GM21576 (cell line): ENCODE measurements at regions not wholly inside any gene's neighbourhood (a gene's known extent, or its start where the extent isn't known, plus 50 kb on each side); places are given as distances from the start of the nearest gene placed in this dataset.
"Not testable (repeated sequence)": the region's sequence is repeated elsewhere in the genome, so short reads cannot be mapped to it uniquely, and the experiment has no call there.

Source experiments
- ATAC-seq: cut with Tn5 transposase; IDR thresholded peaks from one replicate; pipeline ENCODE4 v1.9.1; 2021; ENCODE audit warnings: mild to moderate bottlenecking, moderate library complexity; ENCODE audit not compliant: unreplicated experiment

DNA sequence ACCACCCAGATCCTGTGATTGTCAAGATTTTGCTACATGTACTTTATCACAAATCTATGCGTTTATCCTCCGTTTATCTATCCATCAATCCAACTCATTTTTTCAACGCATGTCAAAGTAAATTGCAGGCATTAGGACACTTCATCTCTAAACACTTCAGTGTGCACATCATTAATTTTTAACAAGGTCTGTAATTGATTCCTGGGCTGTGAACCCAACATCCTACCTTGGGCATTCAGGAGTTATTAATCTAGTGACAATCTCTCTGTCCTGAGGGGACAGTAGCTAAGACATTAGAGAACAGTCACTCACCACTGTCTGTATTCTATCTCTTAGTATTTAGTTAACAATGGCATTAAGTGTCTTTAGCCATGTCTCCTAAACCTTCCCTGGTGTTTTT, 264.7 kb downstream of the SOX9 start:
- no peak for ATAC-seq

- ATAC-seq = not testable (repeated sequence)
These were observed 265.4 kb downstream of the SOX9 start for GRCh38 chr17:72386173-72386572.

GRCh38 chr17:72386619-72387237, 265.9 kb downstream of the SOX9 start:
- no peak for ATAC-seq

- no peak for ATAC-seq
These were observed 266.7 kb downstream of the SOX9 start for GRCh38 chr17:72387487-72387886.

DNA sequence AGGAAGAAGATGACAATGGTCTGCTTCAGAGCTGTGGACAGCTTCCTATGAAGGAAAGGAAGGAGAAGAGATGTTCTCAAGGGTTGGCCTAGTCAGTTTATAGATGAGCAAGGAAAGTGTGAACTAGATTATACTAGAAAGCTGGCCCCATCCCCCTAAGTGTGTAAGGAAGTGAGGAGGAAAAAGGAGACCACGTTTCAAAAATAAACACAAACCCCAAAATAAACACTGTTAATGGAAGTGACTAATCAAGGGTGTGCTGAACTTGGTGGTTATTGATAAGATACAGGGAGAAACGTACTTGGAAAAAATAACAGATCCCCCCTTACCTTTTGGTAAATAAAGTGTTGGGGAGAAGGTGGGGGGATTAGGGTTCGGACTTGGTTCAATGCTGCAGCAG, 267.1 kb downstream of the SOX9 start:
- ATAC-seq = no peak

DNA sequence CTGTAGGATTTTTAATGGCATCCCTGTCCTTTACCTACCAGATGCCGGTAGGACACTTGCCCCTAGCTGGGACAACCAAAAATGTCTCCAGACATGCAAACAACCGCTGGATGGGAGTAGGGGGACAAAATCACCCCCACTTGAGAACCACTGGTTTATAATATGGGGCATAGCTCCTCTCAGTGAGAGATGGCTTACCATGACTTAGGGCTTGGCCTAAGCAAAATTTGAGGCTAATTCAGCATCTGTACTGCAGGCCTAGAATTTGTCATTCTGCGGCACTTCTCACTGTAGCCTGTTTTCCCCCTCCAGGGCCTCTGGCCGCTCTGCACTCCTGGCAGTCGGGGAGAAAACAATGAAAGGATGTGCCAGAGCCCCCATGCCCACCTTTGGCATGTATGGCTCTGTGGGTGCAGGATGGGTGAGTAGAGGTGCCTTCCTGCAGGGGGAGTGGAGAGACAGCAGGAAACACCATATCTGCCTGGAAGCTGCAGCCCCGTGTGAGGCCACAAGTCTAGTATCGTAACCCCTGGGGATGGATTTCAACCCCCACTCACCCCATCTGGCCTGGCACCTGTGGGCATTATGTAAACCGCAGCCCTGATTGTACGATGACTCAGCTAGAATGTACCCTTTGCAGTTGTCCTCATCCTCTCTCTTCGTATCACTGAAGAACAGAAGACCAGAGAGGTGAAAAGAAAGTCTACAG, 268.1 kb downstream of the SOX9 start:
- ATAC-seq = peak; percentile 62

DNA sequence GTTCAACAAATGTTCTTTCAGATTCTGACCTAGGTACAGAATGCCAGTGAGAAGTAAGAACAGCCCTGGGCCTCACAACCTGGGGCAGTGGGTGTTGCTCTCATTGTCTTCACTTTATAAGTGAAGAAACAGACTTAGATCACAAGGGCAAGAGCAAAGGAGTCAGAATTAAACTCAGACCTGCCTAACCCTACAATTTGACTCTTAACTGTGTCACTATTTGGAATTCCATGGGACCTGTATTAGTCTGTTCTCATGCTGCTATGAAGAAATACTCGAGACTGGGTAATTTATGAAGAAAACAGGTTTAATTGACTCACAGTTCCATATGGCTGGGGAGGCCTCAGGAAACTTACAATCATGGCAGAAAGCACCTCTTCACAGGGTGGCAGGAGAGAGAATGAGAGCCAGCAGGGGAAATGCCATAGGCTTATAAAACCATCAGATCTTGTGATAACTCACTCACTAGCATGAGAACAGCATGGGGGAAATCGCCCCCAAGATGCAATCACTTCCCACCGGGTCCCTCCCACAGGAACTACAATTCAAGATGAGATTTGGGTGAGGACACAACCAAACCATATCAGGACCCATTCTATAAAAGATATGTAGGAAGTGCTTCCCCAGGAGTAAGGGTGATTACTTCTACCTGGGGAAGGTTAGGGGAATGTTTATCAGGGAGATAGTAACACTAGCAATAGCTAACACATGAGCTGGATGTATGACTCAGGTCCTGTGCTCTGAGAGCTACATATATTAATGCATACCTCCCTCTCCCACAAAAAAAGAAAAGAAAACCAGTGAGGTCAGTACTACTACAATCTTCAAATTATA, 270.1 kb downstream of the SOX9 start:
- no peak for ATAC-seq

DNA sequence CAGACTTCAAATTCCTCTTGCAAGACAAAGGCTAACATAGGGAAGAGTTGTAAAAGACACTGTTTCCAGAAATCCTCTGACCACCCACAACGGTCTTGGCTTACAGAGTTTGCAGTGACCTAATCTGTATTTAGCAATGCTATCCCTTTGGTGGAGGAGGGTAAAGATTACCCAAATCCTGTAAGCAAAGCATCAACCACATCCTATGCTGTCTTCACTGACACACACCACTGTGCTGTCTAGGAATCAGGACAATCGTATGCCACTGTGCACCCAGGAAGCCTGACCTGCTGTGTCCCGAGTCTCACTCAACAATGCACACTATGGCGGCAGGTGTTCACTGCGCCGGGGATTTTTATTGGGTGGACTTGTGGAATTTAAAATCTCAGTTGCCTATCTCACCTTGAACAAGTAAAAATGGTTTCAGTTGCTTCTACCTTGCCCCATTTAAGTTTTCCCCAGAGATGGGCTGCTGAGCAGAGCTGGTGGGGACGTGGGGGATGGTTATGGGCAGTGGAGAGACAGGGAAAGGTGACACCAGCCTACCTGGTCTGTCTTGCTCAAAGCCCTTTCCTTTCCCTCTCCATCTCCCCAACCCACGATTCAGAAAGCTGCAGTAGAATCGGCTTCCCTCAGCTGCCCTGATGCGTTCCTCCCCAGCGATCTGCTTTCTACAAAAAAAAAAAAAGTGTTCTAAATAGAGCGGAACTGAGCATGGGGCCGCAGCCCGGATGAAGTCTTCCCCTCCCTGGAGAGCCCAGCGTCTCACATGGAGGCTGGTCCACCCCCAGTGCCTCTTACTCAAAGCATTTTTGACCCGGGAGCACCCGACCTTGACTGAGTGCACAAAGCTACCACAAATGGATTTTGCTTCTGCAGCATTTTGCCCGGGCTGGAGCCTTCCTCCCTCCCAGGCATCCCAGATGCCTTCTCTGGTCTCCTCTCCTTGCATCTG, 271.5 kb downstream of the SOX9 start:
- ATAC-seq = peak; percentile 51

GRCh38 chr17:72393553-72393952, 272.7 kb downstream of the SOX9 start:
- no peak for ATAC-seq

DNA sequence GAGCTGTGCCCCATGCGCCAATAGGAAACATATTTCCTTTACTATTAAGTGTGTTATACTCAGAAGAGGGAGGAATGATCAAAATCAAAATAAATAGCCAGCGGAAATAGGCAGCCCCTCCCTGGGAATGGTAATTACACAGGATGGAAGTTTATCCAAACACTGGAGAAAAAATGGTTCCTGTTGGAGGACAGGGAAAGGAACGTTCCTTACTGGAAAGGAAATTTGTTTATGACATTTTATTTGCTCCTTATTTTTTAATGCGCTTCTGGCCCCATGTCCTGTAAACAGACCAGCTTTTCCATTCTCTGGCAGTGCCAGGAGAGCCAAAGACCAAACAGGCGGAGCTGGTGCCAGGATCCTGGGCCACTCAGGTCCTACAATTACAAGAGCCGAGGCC, 273.7 kb downstream of the SOX9 start:
- no peak for ATAC-seq

GRCh38 chr17:72396121-72396520, 275.3 kb downstream of the SOX9 start:
- ATAC-seq = no peak

DNA sequence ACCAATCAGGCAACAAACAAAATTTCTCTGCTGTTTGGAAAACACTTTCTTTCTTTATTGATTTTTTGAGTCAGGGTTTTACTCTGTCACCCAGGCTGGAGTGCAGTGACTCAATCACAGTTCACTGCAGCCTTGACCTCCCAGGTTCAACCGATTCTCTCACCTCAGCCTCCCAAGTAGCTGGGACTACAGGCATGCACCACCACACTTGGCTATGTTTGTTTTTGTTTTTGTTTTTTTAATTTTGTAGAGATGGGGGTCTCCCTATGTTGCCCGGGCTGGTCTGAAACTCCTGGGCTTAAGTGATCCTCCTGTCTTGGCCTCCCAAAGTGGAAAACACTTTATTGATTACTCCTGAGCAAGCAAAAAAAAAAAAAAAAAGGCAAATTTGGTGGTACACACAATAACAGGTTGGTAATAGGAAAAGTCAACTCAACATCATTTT, 276.4 kb downstream of the SOX9 start:
- ATAC-seq = no peak

DNA sequence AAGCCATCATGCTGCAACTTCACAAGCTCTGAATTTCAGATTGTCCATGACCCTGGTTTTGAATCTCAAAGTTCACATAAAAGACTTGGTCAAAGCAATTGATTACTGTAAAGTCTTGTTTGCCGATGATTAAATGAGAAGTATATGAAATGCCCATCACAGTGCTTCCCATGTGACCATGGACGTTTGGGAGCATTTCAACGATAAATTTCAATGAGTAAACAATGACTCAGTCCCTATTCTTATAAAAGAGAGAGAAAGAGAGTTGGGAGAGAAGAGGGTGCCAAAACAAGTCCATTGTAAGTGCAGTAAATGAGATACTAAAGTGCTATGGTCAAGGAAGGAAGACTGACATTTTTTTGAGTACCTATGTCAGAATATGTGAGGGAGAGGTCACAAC, 276.9 kb downstream of the SOX9 start:
- no peak for ATAC-seq

GRCh38 chr17:72399023-72399607, 278.3 kb downstream of the SOX9 start:
- ATAC-seq = no peak

DNA sequence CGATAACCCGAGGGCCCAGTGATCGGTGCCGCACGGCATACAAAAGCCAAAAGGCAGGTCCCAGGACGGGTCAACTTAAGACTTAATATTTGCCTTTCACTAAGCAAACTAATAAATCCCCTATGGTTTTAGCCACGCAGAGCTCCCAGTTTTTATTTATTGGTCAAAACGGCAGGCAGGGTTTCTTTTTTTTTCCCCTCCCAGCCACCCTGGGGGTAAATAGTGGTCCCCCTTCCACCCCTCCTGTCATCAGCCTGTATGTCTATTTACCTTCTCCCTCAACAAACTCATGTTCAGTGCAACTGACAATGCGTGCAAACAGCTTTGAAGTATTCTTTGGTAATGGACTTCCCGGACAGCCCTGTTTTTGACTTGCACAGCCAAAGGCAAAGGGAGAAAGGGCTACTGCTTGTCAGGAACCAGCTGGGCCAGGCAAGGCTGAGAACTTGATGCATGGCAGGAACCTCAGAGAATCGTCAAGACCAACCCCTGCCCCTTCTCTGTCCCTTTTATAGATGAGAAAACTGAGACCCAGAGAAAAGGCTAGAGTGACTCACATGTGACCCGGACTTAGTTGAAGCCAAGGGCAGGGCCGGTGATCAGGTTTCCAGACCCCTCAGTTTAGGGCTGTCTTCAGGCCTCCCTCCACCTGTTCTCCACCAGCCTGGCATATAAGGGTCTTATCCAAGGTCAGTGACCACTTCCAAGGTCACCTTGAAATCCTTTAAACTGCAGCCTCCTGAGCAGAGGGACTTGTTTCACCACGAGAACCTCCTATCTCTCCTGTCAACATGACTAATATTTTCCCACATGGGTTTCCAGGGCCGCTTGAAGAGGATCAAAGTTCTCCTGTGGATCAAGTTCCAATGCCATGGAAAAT, 279.0 kb downstream of the SOX9 start:
- ATAC-seq = no peak

- ATAC-seq = no peak
These were observed 279.6 kb downstream of the SOX9 start for GRCh38 chr17:72400488-72400827.

DNA sequence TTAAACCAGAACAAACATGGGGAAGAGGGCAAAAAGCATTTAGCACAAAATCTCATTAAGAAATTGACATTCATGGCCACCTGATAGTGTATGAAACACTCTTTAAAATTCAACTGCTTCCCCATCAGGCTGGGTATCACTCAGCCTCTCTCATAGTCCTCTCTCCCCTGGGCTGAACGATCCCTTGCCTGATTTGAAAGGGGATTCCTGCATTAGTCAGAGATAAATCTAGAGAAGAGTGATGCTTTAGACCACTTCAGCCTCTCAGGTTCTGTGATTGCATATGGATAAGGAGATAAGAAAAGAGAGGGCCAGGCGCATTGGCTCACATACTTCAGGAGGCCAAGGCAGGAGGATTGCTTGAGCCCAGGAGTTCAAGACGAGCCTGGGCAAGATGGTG, 280.0 kb downstream of the SOX9 start:
- ATAC-seq = no peak

DNA sequence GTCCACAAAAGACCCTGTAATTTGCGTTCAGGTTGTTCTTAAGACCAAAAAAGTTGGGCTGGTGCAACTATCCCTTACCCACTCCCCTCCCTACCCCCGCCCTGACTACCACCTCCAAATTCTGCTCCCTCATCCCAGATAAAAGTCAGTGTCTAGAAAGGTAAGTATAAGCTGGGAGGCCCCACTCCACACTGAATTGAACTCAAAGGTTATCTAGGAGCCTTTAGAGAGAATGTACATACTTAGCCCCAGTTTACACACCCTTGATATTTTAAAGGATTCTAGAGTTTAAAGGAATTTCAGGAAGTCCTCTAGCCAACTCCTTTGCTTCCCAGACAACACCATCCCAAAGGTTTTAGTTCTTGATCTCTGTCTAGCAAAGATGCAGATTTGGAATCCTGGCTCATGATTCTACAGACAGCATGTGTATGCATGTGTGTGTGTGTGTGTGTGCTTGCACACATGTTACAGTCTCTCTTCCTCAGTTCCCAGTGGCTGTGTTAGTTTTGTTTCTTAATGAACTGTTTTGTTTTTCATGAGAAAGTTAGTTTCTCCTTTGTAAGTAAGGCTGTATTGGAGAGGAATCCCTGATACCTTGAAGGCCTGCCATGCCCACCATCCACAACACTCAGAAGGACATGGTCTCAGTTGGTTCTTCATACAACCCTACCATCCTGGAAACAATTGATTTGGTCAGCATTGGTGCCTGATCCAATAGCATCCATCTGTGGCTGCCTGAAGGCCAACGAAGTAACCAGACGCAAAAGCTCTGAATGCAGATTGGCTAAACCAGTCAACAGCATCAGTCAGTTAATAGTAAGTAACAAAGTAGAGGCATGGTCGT, 281.3 kb downstream of the SOX9 start:
- no peak for ATAC-seq
